Effector memory CD8-positive, alpha-beta T cell (primary cell): ENCODE measurements at regions not wholly inside any gene's neighbourhood (a gene's known extent, or its start where the extent isn't known, plus 50 kb on each side); places are given as distances from the start of the nearest gene placed in this dataset.

Experiments used
- ATAC-seq: fragments of 150-1000 bp; cut with Tn5 transposase; replicated peaks from 2 replicates; pipeline ENCODE4 v1.10.0; 2021; ENCODE audit warnings: mild to moderate bottlenecking, moderate library complexity
- DNase-seq, 3 experiments: peaks; one replicate each; pipeline ENCODE4 v3.0.0; 2021
- H3K27ac Mint-ChIP-seq, 2 donors: one replicate each; pipeline ENCODE4 v1.8.0; 2022; ENCODE audit warnings: mild to moderate bottlenecking in 2 of 2, mixed read lengths in 2 of 2, moderate library complexity in 2 of 2
- H3K27me3 Mint-ChIP-seq, 2 donors: one replicate each; pipeline ENCODE4 v1.8.0; 2022; ENCODE audit warnings: mixed read lengths in 2 of 2
- H3K36me3 Mint-ChIP-seq: one replicate; pipeline ENCODE4 v1.8.0; 2022; ENCODE audit warnings: mild to moderate bottlenecking, moderate library complexity, mixed read lengths; ENCODE audit not compliant: insufficient read depth
- H3K4me1 Mint-ChIP-seq, 2 donors: one replicate each; pipeline ENCODE4 v1.8.0; 2022; ENCODE audit warnings: low read depth in 2 of 2, mixed read lengths in 2 of 2
- H3K4me3 Mint-ChIP-seq, 2 donors: one replicate each; pipeline ENCODE4 v1.8.0; 2022; ENCODE audit warnings: mild to moderate bottlenecking in 2 of 2, mixed read lengths in 2 of 2, moderate library complexity in 2 of 2
- H3K9me3 Mint-ChIP-seq, 2 donors: one replicate each; pipeline ENCODE4 v1.8.0; 2022; ENCODE audit warnings: mixed read lengths in 2 of 2

DNA sequence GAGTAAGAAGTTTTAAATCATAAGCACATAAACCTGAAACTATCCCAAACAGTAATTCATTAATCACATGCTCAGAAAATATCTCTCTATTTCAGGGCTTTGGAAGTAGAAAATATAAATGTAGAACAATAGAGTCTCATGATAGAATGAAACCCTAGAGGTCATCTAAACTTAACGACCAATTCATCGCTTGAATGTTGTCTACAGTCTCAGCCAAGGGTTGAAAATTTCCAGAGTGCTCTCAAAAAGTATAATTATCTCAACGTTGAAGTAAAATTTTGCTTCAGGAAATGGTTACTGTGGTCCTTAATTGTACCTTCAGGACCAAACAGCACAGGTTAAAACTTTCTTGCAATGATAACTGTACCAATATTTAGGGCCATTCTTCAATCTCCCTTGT lies 1053.6 kb upstream of the SEL1L start:
- ATAC-seq (no peak), DNase-seq (no peak)
- no peaks in the 10 kb centered on the region for H3K27me3 Mint-ChIP-seq
- H3K36me3 Mint-ChIP-seq, result no peaks in the 10 kb centered on the region
- H3K27ac Mint-ChIP-seq, result no peak overlapping the region
- H3K4me1 Mint-ChIP-seq, result no peaks in the 10 kb centered on the region
- H3K9me3 Mint-ChIP-seq, result peaks cover 2 to 16% of the 10 kb centered on the region in 2 donors
- H3K4me3 Mint-ChIP-seq, result no peak overlapping the region

DNA sequence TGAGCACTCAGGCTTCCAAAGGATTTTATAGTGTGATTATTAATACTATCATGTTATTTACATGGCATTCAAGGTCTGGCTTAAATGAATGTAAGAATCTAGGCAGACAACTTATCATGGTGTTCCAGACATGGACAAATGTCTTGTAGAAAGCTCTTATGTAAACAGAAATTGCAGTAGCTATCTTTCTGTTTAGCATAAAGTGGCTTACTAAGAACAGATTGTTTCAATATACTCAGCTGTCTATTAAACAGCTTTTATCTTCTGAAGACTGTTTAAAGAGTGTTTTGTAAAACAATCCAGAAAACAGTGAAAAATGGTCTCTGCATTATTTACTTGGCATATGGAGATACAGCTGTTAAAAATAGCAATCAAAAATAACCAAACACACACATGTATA lies 1061.8 kb upstream of the SEL1L start:
- Mint-ChIP-seq H3K4me1 (no peaks in the 10 kb centered on the region), H3K27me3 (no peaks in the 10 kb centered on the region), H3K36me3 (no peaks in the 10 kb centered on the region), H3K27ac (no peak overlapping the region), H3K4me3 (no peak overlapping the region), H3K9me3 (peaks cover 5 to 9% of the 10 kb centered on the region in 2 donors)
- ATAC-seq (no peak), DNase-seq (no peak)

DNA sequence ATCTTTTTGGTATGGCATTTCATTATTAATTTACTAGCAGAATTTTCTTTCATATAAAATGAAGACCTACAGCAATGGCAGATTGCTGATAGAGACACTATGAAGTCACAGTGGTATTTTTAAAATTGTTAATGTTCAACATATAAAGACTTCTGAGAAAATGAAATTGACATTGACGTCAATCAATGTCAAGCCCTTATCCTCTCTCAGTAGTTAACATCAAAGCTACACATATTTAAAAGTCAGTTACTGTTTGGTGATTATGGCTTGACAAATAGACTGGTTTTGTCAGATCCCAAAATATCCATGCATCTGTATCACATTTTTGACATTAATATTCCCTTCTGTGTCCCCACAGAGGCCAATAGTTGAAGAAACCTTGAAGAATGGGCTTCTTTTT lies 1069.1 kb upstream of the SEL1L start:
- no peaks in the 10 kb centered on the region for H3K36me3 Mint-ChIP-seq
- H3K4me3 Mint-ChIP-seq, result no peak overlapping the region
- no peaks in the 10 kb centered on the region for H3K4me1 Mint-ChIP-seq
- ATAC-seq (no peak), DNase-seq (no peak)
- no peaks in the 10 kb centered on the region for H3K9me3 Mint-ChIP-seq
- no peak overlapping the region for H3K27ac Mint-ChIP-seq
- no peaks in the 10 kb centered on the region for H3K27me3 Mint-ChIP-seq

DNA sequence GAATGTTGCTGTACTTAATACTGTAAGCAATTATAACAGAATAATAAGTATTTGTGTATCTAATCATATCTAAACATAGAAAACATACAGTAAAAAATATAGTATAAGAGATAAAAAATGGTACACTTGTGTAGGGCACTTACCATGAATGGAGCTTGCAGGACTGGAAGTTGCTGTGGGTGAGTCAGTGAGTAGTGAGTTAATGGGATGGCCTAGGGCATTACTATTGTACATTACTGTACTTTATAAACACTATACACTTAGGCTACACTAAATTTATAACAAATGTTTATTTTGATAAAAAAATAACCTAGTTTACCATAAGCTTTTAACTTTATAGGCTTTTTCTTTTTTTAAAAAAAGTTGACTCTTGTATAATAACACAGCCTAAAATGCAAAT lies 1071.2 kb upstream of the SEL1L start:
- DNase-seq (no peak), ATAC-seq (no peak)
- Mint-ChIP-seq H3K36me3 (no peaks in the 10 kb centered on the region), H3K4me3 (no peak overlapping the region), H3K9me3 (no peaks in the 10 kb centered on the region), H3K27ac (no peak overlapping the region), H3K4me1 (no peaks in the 10 kb centered on the region), H3K27me3 (no peaks in the 10 kb centered on the region)

DNA sequence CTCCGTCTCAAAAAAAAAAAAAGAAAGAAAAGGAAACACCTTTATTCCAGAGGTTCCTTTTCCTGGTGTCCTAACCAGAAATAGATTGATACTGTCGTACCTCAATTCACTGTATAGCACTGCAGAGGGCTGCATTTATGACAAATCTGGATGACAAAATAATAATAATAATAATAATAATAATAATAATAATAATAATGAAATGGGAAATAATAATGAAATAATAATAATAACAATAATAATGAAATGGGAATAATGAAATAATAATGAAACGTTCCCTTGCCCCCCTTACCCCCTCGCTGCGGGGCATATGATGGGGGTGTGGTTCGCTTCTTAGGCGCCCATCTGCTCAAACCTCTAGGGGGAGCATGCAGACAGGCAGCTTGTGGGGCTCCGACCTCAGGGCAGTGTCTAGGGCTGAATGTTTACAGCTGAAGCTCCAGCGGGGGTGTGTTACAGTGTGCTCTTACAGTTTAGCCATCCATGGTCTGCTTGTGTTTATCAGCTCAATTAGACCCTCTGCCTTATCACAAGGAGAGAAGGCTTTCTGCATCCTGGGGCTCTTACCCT lies 1088.3 kb upstream of the SEL1L start:
- Mint-ChIP-seq H3K27ac (no peak overlapping the region), H3K4me3 (no peak overlapping the region), H3K36me3 (no peaks in the 10 kb centered on the region), H3K4me1 (no peaks in the 10 kb centered on the region), H3K9me3 (peaks cover 7 to 12% of the 10 kb centered on the region in 2 donors), H3K27me3 (no peaks in the 10 kb centered on the region)
- ATAC-seq (no peak), DNase-seq (no peak)

DNA sequence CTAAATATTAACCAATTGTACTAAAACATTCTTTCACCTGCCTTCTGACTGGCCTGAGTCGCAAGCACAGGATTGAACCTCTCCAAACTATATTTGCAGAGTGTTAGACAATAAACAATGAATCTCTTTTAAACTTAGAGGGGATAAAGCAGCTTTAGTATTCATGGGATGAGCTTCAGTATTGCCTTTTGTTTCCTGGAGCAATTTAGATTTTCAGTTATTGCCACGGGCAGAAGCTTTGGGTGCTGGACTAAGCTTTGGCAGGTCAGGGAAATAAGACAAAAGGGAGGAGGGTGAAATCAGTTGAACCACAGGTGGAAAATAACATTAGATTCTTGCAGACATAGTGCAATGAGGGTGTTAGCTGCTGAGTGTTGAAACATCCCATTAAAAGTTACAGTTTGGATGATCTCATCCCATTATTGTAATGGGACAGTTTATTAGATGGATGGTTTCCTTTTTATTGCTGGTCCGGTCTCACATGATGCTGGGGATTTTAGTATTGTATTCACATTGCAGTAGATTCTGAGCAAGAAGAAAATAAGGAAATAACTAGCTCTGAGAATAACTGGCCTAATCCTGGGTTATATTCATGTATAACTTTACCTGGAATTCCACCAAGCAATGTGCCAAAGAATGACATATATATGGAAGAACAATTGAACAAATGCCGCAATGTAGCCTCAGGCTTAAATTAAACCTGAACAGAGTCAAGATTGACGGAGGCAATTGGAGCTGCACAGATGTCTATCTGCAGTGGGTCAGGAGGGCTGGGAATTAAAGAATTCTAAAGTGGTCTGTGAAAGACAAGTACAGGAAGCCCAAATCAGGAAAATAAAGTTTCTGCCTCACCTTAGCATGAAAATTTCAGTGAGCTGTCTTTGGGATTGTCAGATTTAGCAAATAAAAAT lies 1092.8 kb upstream of the SEL1L start:
- Mint-ChIP-seq H3K4me3 (no peak overlapping the region), H3K4me1 (no peaks in the 10 kb centered on the region), H3K36me3 (no peaks in the 10 kb centered on the region), H3K27me3 (no peaks in the 10 kb centered on the region), H3K9me3 (peaks cover 19 to 24% of the 10 kb centered on the region in 2 donors), H3K27ac (no peak overlapping the region)
- ATAC-seq (no peak), DNase-seq (no peak)

DNA sequence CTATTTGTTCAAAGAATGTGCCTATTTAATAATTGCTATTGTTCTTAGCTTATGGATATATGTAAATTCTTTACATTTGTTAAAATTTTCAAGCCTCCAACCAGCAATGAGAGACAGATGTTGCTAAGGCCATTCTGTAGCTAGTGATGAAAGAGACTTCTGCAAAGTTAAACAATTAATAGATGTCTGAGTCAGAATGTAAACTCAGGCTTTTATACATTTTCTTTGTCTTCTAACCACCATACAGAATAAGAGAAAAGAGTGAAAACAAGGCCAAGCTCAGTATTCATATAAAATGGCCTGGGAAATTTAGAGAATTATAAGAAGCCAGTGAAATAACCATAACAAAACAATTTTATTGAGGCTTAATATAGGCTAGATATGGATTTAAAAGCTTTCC lies 1102.3 kb upstream of the SEL1L start:
- Mint-ChIP-seq H3K36me3 (no peaks in the 10 kb centered on the region), H3K4me1 (no peaks in the 10 kb centered on the region), H3K9me3 (peaks cover 13 to 16% of the 10 kb centered on the region in 2 donors), H3K4me3 (no peak overlapping the region), H3K27me3 (no peaks in the 10 kb centered on the region), H3K27ac (no peak overlapping the region)
- ATAC-seq (no peak), DNase-seq (no peak)

DNA sequence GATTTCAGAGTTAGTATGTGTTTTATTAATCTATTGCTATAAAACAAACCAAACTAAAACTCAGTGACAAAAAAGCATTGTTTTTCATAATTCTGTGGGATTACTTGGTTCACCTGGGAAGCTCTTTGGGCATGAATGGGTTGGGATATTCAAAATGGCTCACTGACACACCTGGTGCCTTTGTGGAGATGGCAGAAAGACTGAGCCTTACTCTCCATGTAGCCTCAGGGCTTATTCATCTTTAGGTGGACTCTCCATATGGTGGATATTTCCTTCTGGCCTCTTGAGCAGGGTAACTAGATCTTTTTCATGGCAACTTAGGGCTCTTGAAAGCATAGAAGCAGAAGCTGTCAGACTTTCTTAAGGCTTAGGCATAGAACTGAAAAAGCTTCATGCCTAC lies 1102.8 kb upstream of the SEL1L start:
- ATAC-seq (no peak), DNase-seq (no peak)
- Mint-ChIP-seq H3K4me3 (no peak overlapping the region), H3K27ac (no peak overlapping the region), H3K9me3 (peaks cover 11% of the 10 kb centered on the region in 2 donors), H3K27me3 (no peaks in the 10 kb centered on the region), H3K36me3 (no peaks in the 10 kb centered on the region), H3K4me1 (no peaks in the 10 kb centered on the region)

DNA sequence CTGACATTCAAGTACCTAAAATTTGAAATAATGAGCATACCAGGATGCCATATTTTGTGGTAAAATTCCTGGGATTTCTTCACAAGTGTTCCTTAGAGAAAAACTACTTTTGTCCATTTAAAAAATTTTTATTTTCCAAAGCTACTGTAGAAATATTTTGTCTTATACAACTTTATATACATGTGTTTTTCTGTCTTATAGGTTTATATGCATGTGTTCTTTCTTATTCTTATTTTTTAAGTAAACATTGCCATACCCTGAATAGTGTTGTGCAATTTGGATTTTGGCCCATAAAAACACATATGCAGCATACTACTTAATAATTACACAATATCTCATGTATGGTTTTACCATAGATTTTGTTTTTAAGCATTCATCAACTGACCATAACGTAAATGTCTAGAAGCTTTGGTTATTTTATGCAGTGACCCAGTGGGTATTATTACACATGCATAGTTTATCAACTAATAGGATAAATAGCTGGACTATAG lies 1107.4 kb upstream of the SEL1L start:
- ATAC-seq (no peak), DNase-seq (no peak)
- peaks cover 0 to 8% of the 10 kb centered on the region in 2 donors for H3K9me3 Mint-ChIP-seq
- H3K27ac Mint-ChIP-seq, result no peak overlapping the region
- no peaks in the 10 kb centered on the region for H3K27me3 Mint-ChIP-seq
- H3K4me1 Mint-ChIP-seq, result no peaks in the 10 kb centered on the region
- H3K4me3 Mint-ChIP-seq, result no peak overlapping the region
- no peaks in the 10 kb centered on the region for H3K36me3 Mint-ChIP-seq

DNA sequence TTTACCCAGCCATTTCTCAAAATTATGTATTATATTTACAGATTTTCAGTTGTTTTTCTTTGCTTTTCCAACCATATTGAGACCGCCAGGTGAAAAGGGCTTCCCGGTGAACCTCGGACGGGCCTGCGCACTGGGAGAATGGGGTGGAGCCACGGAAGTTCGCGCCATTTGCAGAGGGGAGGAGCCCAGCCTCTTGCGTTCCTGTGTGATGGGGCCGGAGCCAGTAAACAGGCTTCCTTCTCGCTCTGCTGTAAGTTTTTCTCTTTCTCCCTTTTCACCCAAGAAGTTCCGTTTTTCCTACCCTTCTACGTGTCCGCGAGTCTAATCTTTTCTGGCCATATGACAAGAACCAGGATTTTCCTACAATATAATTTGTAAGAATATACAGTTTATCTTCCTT lies 1108.8 kb upstream of the SEL1L start:
- H3K4me1 Mint-ChIP-seq, result no peaks in the 10 kb centered on the region
- peaks cover 0 to 8% of the 10 kb centered on the region in 2 donors for H3K9me3 Mint-ChIP-seq
- H3K36me3 Mint-ChIP-seq, result no peaks in the 10 kb centered on the region
- ATAC-seq, result no peak
- no peak overlapping the region for H3K27ac Mint-ChIP-seq
- H3K27me3 Mint-ChIP-seq, result no peaks in the 10 kb centered on the region
- no peak for DNase-seq
- no peak overlapping the region for H3K4me3 Mint-ChIP-seq

DNA sequence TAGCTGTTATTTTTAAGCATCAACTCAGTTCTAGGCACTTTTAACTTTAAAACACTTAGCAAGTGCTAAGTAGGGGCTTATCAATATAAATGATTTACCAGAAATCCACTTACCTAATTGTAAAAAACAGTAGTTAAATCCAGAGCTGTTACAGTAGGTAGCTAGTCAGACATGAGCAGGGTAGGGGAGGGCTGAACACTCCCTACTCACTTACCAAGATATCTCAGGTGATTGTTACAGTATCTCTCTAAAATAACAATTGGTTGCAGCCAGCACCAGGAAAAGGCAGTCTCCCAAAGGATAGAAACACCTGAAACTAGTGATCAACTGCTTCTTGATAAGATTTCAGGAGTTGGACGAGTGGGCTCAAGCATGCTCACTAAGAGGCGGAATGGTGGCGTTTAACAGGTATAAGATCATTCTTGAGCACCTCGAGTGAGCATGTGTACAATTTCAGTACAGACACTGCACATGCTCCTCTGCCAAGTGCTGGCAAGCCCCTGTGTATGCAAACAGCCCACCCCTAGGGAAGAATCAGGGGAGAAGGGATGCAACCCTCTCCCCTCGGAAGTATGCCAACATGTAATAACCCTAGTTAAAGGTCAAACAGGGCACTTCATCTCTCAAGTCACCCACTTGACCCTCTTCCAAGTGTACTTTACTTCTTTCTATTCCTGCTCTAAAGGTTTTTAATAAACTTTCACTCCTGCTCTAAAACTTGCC lies 1113.6 kb upstream of the SEL1L start:
- ATAC-seq, result no peak
- Mint-ChIP-seq H3K4me1 (no peaks in the 10 kb centered on the region), H3K4me3 (no peak overlapping the region), H3K36me3 (no peaks in the 10 kb centered on the region), H3K27ac (no peak overlapping the region), H3K27me3 (no peaks in the 10 kb centered on the region), H3K9me3 (peaks cover 0 to 4% of the 10 kb centered on the region in 2 donors)
- DNase-seq, result no peak

DNA sequence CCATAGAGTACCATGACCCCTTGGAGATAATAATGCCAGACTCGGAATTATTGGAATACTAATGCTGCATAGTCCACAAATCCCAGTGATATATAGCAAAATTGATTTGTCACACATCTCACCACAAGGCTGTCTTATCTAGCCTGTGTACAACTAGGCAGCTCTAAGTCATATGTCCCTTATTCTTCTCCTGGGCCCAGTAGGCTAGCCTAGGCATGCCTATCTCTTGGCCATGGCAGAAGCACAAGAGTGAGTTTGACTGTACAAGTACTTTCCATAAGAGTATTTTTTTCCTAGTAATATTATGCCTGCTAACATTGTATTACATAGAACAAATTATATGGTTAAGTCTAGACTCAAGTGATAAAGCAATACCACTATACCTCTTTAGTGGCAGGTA lies 1122.1 kb upstream of the SEL1L start:
- Mint-ChIP-seq H3K4me3 (no peak overlapping the region), H3K27me3 (no peaks in the 10 kb centered on the region), H3K27ac (no peak overlapping the region), H3K36me3 (no peaks in the 10 kb centered on the region), H3K9me3 (peaks cover 0 to 3% of the 10 kb centered on the region in 2 donors), H3K4me1 (no peaks in the 10 kb centered on the region)
- DNase-seq (no peak), ATAC-seq (no peak)

DNA sequence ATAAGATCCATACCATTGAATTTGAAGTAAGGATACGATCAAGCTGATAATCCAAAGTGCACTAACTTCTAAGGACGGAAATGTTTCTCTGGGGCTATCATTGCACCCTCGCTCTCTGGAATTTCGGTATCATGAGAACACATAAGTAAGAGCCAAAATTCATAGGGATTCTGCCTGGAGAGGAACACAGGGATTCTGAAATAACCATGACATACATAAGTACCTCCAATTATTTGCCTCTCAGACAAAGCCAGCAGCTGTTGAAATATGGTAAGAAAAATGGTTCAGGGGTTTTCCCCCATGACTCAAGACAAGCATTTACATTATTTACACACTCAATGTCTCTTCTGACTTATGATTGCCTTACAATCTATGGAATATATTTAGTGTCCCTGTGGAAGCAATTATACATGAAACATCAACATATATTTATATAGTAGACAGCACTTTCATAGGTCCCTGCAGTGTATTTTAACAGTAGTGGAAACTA lies 1123.6 kb upstream of the SEL1L start:
- DNase-seq (no peak), ATAC-seq (no peak)
- Mint-ChIP-seq H3K36me3 (no peaks in the 10 kb centered on the region), H3K27ac (no peak overlapping the region), H3K27me3 (no peaks in the 10 kb centered on the region), H3K4me3 (no peak overlapping the region), H3K9me3 (peaks cover under 1 to 2% of the 10 kb centered on the region in 2 donors), H3K4me1 (no peaks in the 10 kb centered on the region)
